ENCODE measurements at regions not wholly inside any gene's neighbourhood (a gene's known extent, or its start where the extent isn't known, plus 50 kb on each side); places are given as distances from the start of the nearest gene placed in this dataset.

DNA sequence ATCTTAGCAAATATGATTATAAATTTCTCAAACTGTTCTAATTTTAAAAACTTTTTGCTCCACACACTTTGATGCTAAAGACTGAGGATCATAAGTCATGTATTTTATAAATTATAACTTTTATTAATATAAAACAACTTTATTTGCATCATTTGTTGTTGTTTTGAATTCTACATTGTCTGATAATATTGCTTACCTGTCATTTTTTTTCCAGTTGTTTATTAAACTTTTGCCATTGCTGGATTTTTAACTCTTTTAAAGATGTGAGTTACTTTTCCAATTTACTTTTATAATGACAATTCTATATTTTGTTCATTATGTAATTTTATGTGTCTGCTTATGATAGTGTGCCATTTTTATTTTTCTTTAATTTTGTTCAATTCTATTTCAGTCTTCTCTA, 2071.2 kb upstream of the C9orf72 start:
- Mint-ChIP-seq H3K27ac (no peak overlapping the region), H3K36me3 (ENCODE audit: low read depth) (no peaks in the 10 kb centered on the region), H3K9me3 (no peaks in the 10 kb centered on the region), H3K27me3 (ENCODE audit: insufficient read depth) (no peaks in the 10 kb centered on the region), H3K4me3 (no peak overlapping the region), H3K4me1 (no peaks in the 10 kb centered on the region)
- H3K9me3 ChIP-seq (ENCODE audit: control insufficient read depth, low read length), result no peaks in the 10 kb centered on the region
- H3K9ac ChIP-seq (ENCODE audit: extremely low read depth, low read length, poor library complexity, severe bottlenecking), result no peak overlapping the region
- H3K27ac ChIP-seq (ENCODE audit: low read depth, low read length), result no peak overlapping the region
- no peak for DNase-seq
- no peak for TF ChIP-seq CTCF (conservative IDR thresholded peaks at IDR 0.05)
- no peaks in the 10 kb centered on the region for H3K27me3 ChIP-seq (ENCODE audit: control insufficient read depth, insufficient read depth, low read length, poor library complexity, severe bottlenecking)
- no peaks in the 10 kb centered on the region for H3K4me1 ChIP-seq (ENCODE audit: control insufficient read depth, insufficient read depth, low read length)
- H3K4me3 ChIP-seq (ENCODE audit: low read length), result no peak overlapping the region
- H3K36me3 ChIP-seq (ENCODE audit: control insufficient read depth, insufficient read depth, low read length), result no peaks in the 10 kb centered on the region

DNA sequence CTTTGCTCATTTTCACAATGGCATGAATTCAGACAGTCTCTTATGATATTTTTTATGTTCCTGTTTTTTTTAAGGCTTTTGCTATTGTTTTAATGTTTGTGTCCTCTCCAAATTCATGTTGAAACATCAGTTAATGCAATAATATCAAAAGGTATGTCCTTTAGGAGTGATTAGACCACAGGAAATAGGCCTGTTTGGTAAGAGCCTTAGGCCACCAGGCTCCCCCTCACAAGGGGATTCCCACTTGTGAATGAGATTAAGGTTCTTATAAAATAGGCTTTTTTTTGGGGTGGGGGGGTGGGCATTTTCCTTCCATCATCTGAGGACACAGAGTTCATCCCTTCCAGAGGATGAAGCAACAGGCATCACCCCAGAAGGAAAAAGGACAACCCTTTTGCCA, 2074.2 kb upstream of the C9orf72 start:
- H3K27ac ChIP-seq (ENCODE audit: low read depth, low read length), result no peak overlapping the region
- no peaks in the 10 kb centered on the region for H3K27me3 ChIP-seq (ENCODE audit: control insufficient read depth, insufficient read depth, low read length, poor library complexity, severe bottlenecking)
- Mint-ChIP-seq H3K27ac (no peak overlapping the region), H3K4me1 (peaks cover 6% of the 10 kb centered on the region), H3K4me3 (no peak overlapping the region), H3K36me3 (ENCODE audit: low read depth) (no peaks in the 10 kb centered on the region), H3K27me3 (ENCODE audit: insufficient read depth) (no peaks in the 10 kb centered on the region), H3K9me3 (no peaks in the 10 kb centered on the region)
- H3K9me3 ChIP-seq (ENCODE audit: control insufficient read depth, low read length), result no peaks in the 10 kb centered on the region
- no peak overlapping the region for H3K9ac ChIP-seq (ENCODE audit: extremely low read depth, low read length, poor library complexity, severe bottlenecking)
- H3K36me3 ChIP-seq (ENCODE audit: control insufficient read depth, insufficient read depth, low read length), result no peaks in the 10 kb centered on the region
- no peak for TF ChIP-seq CTCF (conservative IDR thresholded peaks at IDR 0.05)
- H3K4me3 ChIP-seq (ENCODE audit: low read length), result no peak overlapping the region
- DNase-seq, result no peak
- H3K4me1 ChIP-seq (ENCODE audit: control insufficient read depth, insufficient read depth, low read length), result no peaks in the 10 kb centered on the region

DNA sequence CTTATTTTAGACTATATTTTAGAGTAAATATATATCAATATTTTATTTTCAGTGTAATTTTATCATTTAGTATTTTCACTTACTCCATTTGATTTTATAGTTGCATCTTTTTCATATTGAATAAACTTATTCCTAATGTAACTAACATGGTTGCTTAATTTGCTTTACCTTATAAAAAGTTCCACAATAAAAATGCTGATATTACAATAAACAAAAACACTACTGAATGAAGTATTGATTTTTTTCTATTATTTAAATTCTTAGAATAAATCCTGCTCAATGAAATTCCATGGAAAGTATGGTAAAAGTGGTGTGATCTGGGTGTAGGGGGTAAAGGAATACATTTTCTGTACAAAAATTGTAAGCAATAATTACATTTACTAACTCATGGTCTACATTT, 2074.9 kb upstream of the C9orf72 start:
- Mint-ChIP-seq H3K4me3 (no peak overlapping the region), H3K27ac (no peak overlapping the region), H3K9me3 (no peaks in the 10 kb centered on the region), H3K27me3 (ENCODE audit: insufficient read depth) (no peaks in the 10 kb centered on the region), H3K4me1 (peaks cover 6% of the 10 kb centered on the region), H3K36me3 (ENCODE audit: low read depth) (no peaks in the 10 kb centered on the region)
- H3K36me3 ChIP-seq (ENCODE audit: control insufficient read depth, insufficient read depth, low read length), result no peaks in the 10 kb centered on the region
- no peak overlapping the region for H3K9ac ChIP-seq (ENCODE audit: extremely low read depth, low read length, poor library complexity, severe bottlenecking)
- DNase-seq, result no peak
- no peak overlapping the region for H3K27ac ChIP-seq (ENCODE audit: low read depth, low read length)
- no peaks in the 10 kb centered on the region for H3K4me1 ChIP-seq (ENCODE audit: control insufficient read depth, insufficient read depth, low read length)
- no peak for TF ChIP-seq CTCF (conservative IDR thresholded peaks at IDR 0.05)
- no peak overlapping the region for H3K4me3 ChIP-seq (ENCODE audit: low read length)
- H3K9me3 ChIP-seq (ENCODE audit: control insufficient read depth, low read length), result no peaks in the 10 kb centered on the region
- no peaks in the 10 kb centered on the region for H3K27me3 ChIP-seq (ENCODE audit: control insufficient read depth, insufficient read depth, low read length, poor library complexity, severe bottlenecking)
